IMR-90 (cell line): ENCODE measurements at regions not wholly inside any gene's neighbourhood (a gene's known extent, or its start where the extent isn't known, plus 50 kb on each side); places are given as distances from the start of the nearest gene placed in this dataset.
A peak's percentile ranks its signal among the peaks of the same experiment; 100 is the strongest.

ENCODE experiments used
- ATAC-seq: fragments of 200-7000 bp; cut with Tn5 transposase; 2 replicates; pipeline ENCODE4 v1.9.1; 2020; ENCODE audit warnings: low read depth, mild to moderate bottlenecking, moderate library complexity
- BruUV-seq: library from RNA; stranded (reverse); fragments of 400-500 nt; replicated peaks from 2 replicates; lab custom pipeline; 2021; lab: Mats Ljungman, UMichigan
- CTCF ChIA-PET: fragments of 300-600 bp; formaldehyde crosslinking; extraction: SDS; loops from one replicate; lab custom pipeline; 2021; ENCODE audit warnings: antibody characterized with exemption; lab: Yijun Ruan, JAX
- POLR2A ChIA-PET: fragments of 300-600 bp; sonication (Branson Sonifier 250); formaldehyde crosslinking; loops from one replicate; lab custom pipeline; 2022; ENCODE audit warnings: antibody characterized with exemption; ENCODE audit not compliant: unreplicated experiment; lab: Charles Lee
- DNase-seq: peaks from one replicate; pipeline ENCODE4 v3.0.0; 2013
- H2AFZ ChIP-seq: replicated peaks from 2 replicates; pipeline ENCODE3; 2013; ENCODE audit warnings: low read length, mild to moderate bottlenecking; ENCODE audit not compliant: poor library complexity
- H2AK5ac ChIP-seq: 2 replicates; pipeline ENCODE4 v1.6.1; 2013; ENCODE audit warnings: low read depth, low read length, inconsistent platforms
- H2AK9ac ChIP-seq: replicated peaks from 2 replicates; pipeline ENCODE3; 2013; ENCODE audit warnings: mild to moderate bottlenecking, low read depth, low read length, moderate library complexity; ENCODE audit not compliant: poor library complexity
- H2BK120ac ChIP-seq: 2 replicates; pipeline ENCODE4 v1.6.1; 2013; ENCODE audit warnings: low read depth, low read length, inconsistent platforms
- H2BK15ac ChIP-seq: 3 replicates; pipeline ENCODE4 v1.6.1; 2013; ENCODE audit warnings: low read depth, low read length, inconsistent platforms
- H2BK20ac ChIP-seq: 2 replicates; pipeline ENCODE4 v1.6.1; 2013; ENCODE audit warnings: low read depth, mild to moderate bottlenecking, inconsistent platforms, low read length, moderate library complexity
- H2BK5ac ChIP-seq: 2 replicates; pipeline ENCODE4 v1.6.1; 2013; ENCODE audit warnings: mild to moderate bottlenecking, low read depth, low read length, inconsistent platforms; ENCODE audit not compliant: poor library complexity, severe bottlenecking
- H3K14ac ChIP-seq: replicated peaks from 2 replicates; pipeline ENCODE4 v1.6.1; 2013; ENCODE audit warnings: low read depth, low read length, inconsistent platforms
- H3K18ac ChIP-seq: 2 replicates; pipeline ENCODE4 v1.6.1; 2013; ENCODE audit warnings: low read depth, low read length, control low read depth
- H3K23ac ChIP-seq: 2 replicates; pipeline ENCODE4 v1.6.1; 2013; ENCODE audit warnings: low read depth, low read length, inconsistent platforms
- H3K27ac ChIP-seq: 2 replicates; pipeline ENCODE4 v1.5.1; 2013; ENCODE audit warnings: mild to moderate bottlenecking, control low read depth, low read length; ENCODE audit not compliant: insufficient read depth
- H3K27me3 ChIP-seq: 2 replicates; pipeline ENCODE4 v1.6.1; 2013; ENCODE audit warnings: low read length; ENCODE audit not compliant: control insufficient read depth, insufficient read depth
- H3K36me3 ChIP-seq: 2 replicates; pipeline ENCODE4 v1.6.1; 2013; ENCODE audit warnings: low read length, mixed read lengths; ENCODE audit not compliant: control insufficient read depth, insufficient read depth
- H3K4ac ChIP-seq: 2 replicates; pipeline ENCODE4 v1.6.1; 2013; ENCODE audit warnings: low read depth, low read length, inconsistent platforms
- H3K4me1 ChIP-seq: 2 replicates; pipeline ENCODE4 v1.6.1; 2013; ENCODE audit warnings: low read length, mixed read lengths; ENCODE audit not compliant: control insufficient read depth, insufficient read depth
- H3K4me2 ChIP-seq: 2 replicates; pipeline ENCODE4 v1.6.1; 2013; ENCODE audit warnings: low read depth, mild to moderate bottlenecking, control low read depth, low read length, moderate library complexity
- H3K4me3 ChIP-seq: 2 replicates; pipeline ENCODE4 v1.5.1; 2013; ENCODE audit warnings: low read depth, mild to moderate bottlenecking, control low read depth, low read length, moderate library complexity; ENCODE audit not compliant: insufficient read depth
- H3K56ac ChIP-seq: 2 replicates; pipeline ENCODE4 v1.6.1; 2013; ENCODE audit warnings: low read length, inconsistent platforms; ENCODE audit not compliant: insufficient read depth; ENCODE audit errors: extremely low read depth
- H3K79me1 ChIP-seq, 2 experiments: 2 replicates each; pipeline ENCODE4 v1.6.1; 2013; ENCODE audit warnings: low read length in 2 of 2, inconsistent platforms in 1 of 2, low read depth in 1 of 2
- H3K9ac ChIP-seq: 2 replicates; pipeline ENCODE4 v1.6.1; 2013; ENCODE audit warnings: low read depth, low read length, control low read depth
- H3K9me1 ChIP-seq: 2 replicates; pipeline ENCODE4 v1.6.1; 2013; ENCODE audit warnings: low read length, inconsistent platforms; ENCODE audit not compliant: insufficient read depth
- H3K9me3 ChIP-seq: 2 replicates; pipeline ENCODE4 v1.6.1; 2013; ENCODE audit warnings: low read length; ENCODE audit not compliant: control insufficient read depth, insufficient read depth
- H4K20me1 ChIP-seq: 2 replicates; pipeline ENCODE4 v1.6.1; 2013; ENCODE audit warnings: low read length, inconsistent platforms; ENCODE audit not compliant: insufficient read depth
- H4K5ac ChIP-seq: 2 replicates; pipeline ENCODE4 v1.6.1; 2013; ENCODE audit warnings: mild to moderate bottlenecking, low read depth, low read length, control low read depth
- H4K8ac ChIP-seq, 2 experiments: 2 replicates each; pipeline ENCODE4 v1.6.1; 2013; ENCODE audit warnings: low read depth in 2 of 2, low read length in 2 of 2, control low read depth in 1 of 2, inconsistent platforms in 1 of 2
- H4K91ac ChIP-seq: 2 replicates; pipeline ENCODE4 v1.6.1; 2013; ENCODE audit warnings: low read depth, low read length, inconsistent platforms; ENCODE audit not compliant: insufficient read depth
- BHLHE40 ChIP-seq: fragments of 150-350 bp; IDR thresholded peaks from 2 replicates; pipeline ENCODE4 v1.6.1; 2016; ENCODE audit warnings: mild to moderate bottlenecking, low read depth, low read length
- CEBPB ChIP-seq: IDR thresholded peaks from 2 replicates; pipeline ENCODE4 v1.6.1; 2012; ENCODE audit warnings: low read depth, low read length, improper control_type of control experiment
- CHD1 ChIP-seq: IDR thresholded peaks from 2 replicates; pipeline ENCODE4 v1.6.1; 2012; ENCODE audit warnings: low read depth, low read length, improper control_type of control experiment
- CTCF ChIP-seq: conservative IDR thresholded peaks from 2 replicates; pipeline ENCODE4 v1.5.1; 2012; ENCODE audit warnings: mild to moderate bottlenecking, low read depth, low read length, improper control_type of control experiment
- ELK1 ChIP-seq: fragments of 150-350 bp; IDR thresholded peaks from 2 replicates; pipeline ENCODE4 v1.6.1; 2016; ENCODE audit warnings: low read depth, mild to moderate bottlenecking, low read length, moderate library complexity, borderline replicate concordance
- FOS ChIP-seq: fragments of 150-350 bp; IDR thresholded peaks from 2 replicates; pipeline ENCODE4 v1.6.1; 2016; ENCODE audit warnings: low read depth, low read length
- MAFK ChIP-seq: IDR thresholded peaks from 2 replicates; pipeline ENCODE4 v1.6.1; 2012; ENCODE audit warnings: low read depth, low read length, improper control_type of control experiment
- MAZ ChIP-seq: IDR thresholded peaks from 2 replicates; pipeline ENCODE4 v1.6.1; 2012; ENCODE audit warnings: low read depth, mild to moderate bottlenecking, low read length, improper control_type of control experiment, moderate library complexity, borderline replicate concordance
- MXI1 ChIP-seq: IDR thresholded peaks from 2 replicates; pipeline ENCODE4 v1.6.1; 2012; ENCODE audit warnings: low read depth, mild to moderate bottlenecking, low read length, moderate library complexity, borderline replicate concordance
- NFE2L2 ChIP-seq: fragments of 150-350 bp; IDR thresholded peaks from 2 replicates; pipeline ENCODE4 v1.6.1; 2016; ENCODE audit warnings: low read depth, mild to moderate bottlenecking, low read length
- POLR2A ChIP-seq: IDR thresholded peaks from 2 replicates; pipeline ENCODE4 v1.6.1; 2012; ENCODE audit warnings: mild to moderate bottlenecking, low read depth, low read length
- RAD21 ChIP-seq: IDR thresholded peaks from 2 replicates; pipeline ENCODE4 v1.6.1; 2012; ENCODE audit warnings: low read length, improper control_type of control experiment
- RCOR1 ChIP-seq: IDR thresholded peaks from 2 replicates; pipeline ENCODE4 v1.6.1; 2012; ENCODE audit warnings: mild to moderate bottlenecking, low read length, improper control_type of control experiment; ENCODE audit not compliant: insufficient replicate concordance
- RFX5 ChIP-seq: IDR thresholded peaks from 2 replicates; pipeline ENCODE4 v1.8.0; 2012; ENCODE audit warnings: low read depth, mild to moderate bottlenecking, low read length, moderate library complexity
- SMC3 ChIP-seq: fragments of 150-350 bp; IDR thresholded peaks from 2 replicates; pipeline ENCODE4 v1.6.1; 2016; ENCODE audit warnings: low read depth, mild to moderate bottlenecking, antibody characterized with exemption, low read length, moderate library complexity
- USF2 ChIP-seq: fragments of 150-350 bp; IDR thresholded peaks from 2 replicates; pipeline ENCODE4 v1.6.1; 2017; ENCODE audit warnings: mild to moderate bottlenecking, antibody characterized with exemption, low read length, low read depth
- WGBS, 2 experiments: methylation state at CpG; one replicate each; pipeline versions ENCODE4 v1.1.5 to v1.1.7; 2013; ENCODE audit warnings: missing lambda C conversion rate in 2 of 2; ENCODE audit not compliant: insufficient read length in 1 of 2; ENCODE audit errors: extremely low coverage in 2 of 2; 5-methylcytosine and 5-hydroxymethylcytosine counted together
- dilution Hi-C: fragments of 300-500 bp; cut with HindIII; formaldehyde crosslinking; loops from one replicate; pipeline ENCODE4 v1.14.3; 2018; ENCODE audit warnings: low sequenced_read_pairs; ENCODE audit not compliant: unreplicated experiment
- in situ Hi-C: fragments of 300-500 bp; cut with MboI; formaldehyde crosslinking; loops from 3 replicates; pipeline ENCODE4 v1.14.3; 2019; ENCODE audit warnings: low sequenced_read_pairs, inconsistent platforms, mixed read lengths
- intact Hi-C: fragments of 100-400 bp; cut with micrococcal nuclease; formaldehyde crosslinking; loops from 2 replicates; pipeline ENCODE4 v1.10.0; 2022

DNA sequence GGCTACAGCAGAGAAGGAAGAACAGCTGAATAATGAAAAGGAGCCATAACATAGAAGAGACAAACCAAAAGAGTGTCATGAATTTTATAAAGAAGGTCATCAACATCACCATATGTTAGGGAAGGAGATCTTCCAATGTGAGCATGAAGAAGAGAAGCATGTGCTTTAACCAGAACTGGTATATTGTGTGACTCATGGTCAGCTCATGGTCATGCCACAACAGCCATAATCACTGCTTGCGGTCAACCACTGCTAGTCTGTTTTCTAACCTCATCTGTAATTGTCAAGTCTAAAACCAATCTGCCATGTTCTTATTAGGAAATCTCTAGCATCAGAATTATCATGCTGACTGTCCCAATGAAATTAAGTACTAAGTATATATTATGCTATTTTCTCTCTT is 204.1 kb upstream of the VRK2 start:
- no peaks in the 10 kb centered on the region for H3K9me3 ChIP-seq
- H4K91ac ChIP-seq, result no peak overlapping the region
- H2BK120ac ChIP-seq, result no peak overlapping the region
- H2BK20ac ChIP-seq, result no peak overlapping the region
- in situ Hi-C loops (no loop called here), dilution Hi-C loops (no loop called here), intact Hi-C loops (no loop called here)
- no peak overlapping the region for H3K56ac ChIP-seq
- no CpG with 5 or more reads among the region's 1 CpG for WGBS, 2 experiments
- no peak overlapping the region for H3K14ac ChIP-seq
- H3K36me3 ChIP-seq, result no peaks in the 10 kb centered on the region
- H4K8ac ChIP-seq, result no peak overlapping the region
- no peaks in the 10 kb centered on the region for H4K20me1 ChIP-seq
- no peak overlapping the region for H3K4me3 ChIP-seq
- no peak overlapping the region for H2AFZ ChIP-seq
- no peak overlapping the region for H4K5ac ChIP-seq
- ChIA-PET CTCF (no interaction called here), POLR2A (no interaction called here)
- H3K27me3 ChIP-seq, result no peaks in the 10 kb centered on the region
- DNase-seq, result peak; percentile 17
- H3K9ac ChIP-seq, result no peak overlapping the region
- H3K23ac ChIP-seq, result no peak overlapping the region
- no peak overlapping the region for H2AK9ac ChIP-seq
- no peaks in the 10 kb centered on the region for H3K4me1 ChIP-seq
- no peak overlapping the region for H3K27ac ChIP-seq
- BruUV-seq, result no TSS peak
- H3K79me1 ChIP-seq, result no peaks in the 10 kb centered on the region
- H3K4ac ChIP-seq, result no peak overlapping the region
- ATAC-seq, result no peak
- no peak overlapping the region for H2BK15ac ChIP-seq
- no peak overlapping the region for H2BK5ac ChIP-seq
- H2AK5ac ChIP-seq, result no peak overlapping the region
- H3K4me2 ChIP-seq, result no peak overlapping the region
- no peak overlapping the region for H3K18ac ChIP-seq
- H3K9me1 ChIP-seq, result no peaks in the 10 kb centered on the region
- TF ChIP-seq MXI1 (no peak), CHD1 (no peak), POLR2A (no peak), CEBPB (no peak), FOS (no peak), RCOR1 (no peak), ELK1 (no peak), SMC3 (no peak), RFX5 (no peak), NFE2L2 (no peak), USF2 (no peak), BHLHE40 (no peak), MAFK (no peak), RAD21 (no peak), MAZ (no peak), CTCF (no peak)
